Muscle layer of duodenum (tissue), 2 donors: ENCODE measurements at regions not wholly inside any gene's neighbourhood (a gene's known extent, or its start where the extent isn't known, plus 50 kb on each side); places are given as distances from the start of the nearest gene placed in this dataset.
"Not testable (repeated sequence)": the region's sequence is repeated elsewhere in the genome, so short reads cannot be mapped to it uniquely, and the experiment has no call there.

Source experiments
- H3K27ac ChIP-seq: one replicate; pipeline ENCODE4 v1.7.0; 2013; ENCODE audit warnings: mild to moderate bottlenecking, low read length
- H3K27me3 ChIP-seq: one replicate; pipeline ENCODE4 v1.7.0; 2013; ENCODE audit warnings: low read depth, mild to moderate bottlenecking, control low read depth, low read length
- H3K36me3 ChIP-seq, 2 donors: one replicate each; pipeline ENCODE4 v1.7.0; 2013; ENCODE audit warnings: low read length in 2 of 2, control low read depth in 1 of 2, mild to moderate bottlenecking in 1 of 2; ENCODE audit not compliant: insufficient read depth in 2 of 2, control insufficient read depth in 1 of 2
- H3K4me1 ChIP-seq, 2 donors: one replicate each; pipeline ENCODE4 v1.7.0; 2013; ENCODE audit warnings: low read length in 2 of 2, mild to moderate bottlenecking in 2 of 2, control low read depth in 1 of 2, moderate library complexity in 1 of 2; ENCODE audit not compliant: insufficient read depth in 2 of 2, control insufficient read depth in 1 of 2
- H3K4me3 ChIP-seq, 2 donors: one replicate each; pipeline ENCODE4 v1.7.0; 2013; ENCODE audit warnings: low read length in 2 of 2, low read depth in 1 of 2, mild to moderate bottlenecking in 1 of 2
- H3K9me3 ChIP-seq, 2 donors: one replicate each; pipeline ENCODE4 v1.7.0; 2013; ENCODE audit warnings: low read length in 2 of 2, control low read depth in 1 of 2, mild to moderate bottlenecking in 1 of 2; ENCODE audit not compliant: control insufficient read depth in 1 of 2
- donor health status: healthy.

DNA sequence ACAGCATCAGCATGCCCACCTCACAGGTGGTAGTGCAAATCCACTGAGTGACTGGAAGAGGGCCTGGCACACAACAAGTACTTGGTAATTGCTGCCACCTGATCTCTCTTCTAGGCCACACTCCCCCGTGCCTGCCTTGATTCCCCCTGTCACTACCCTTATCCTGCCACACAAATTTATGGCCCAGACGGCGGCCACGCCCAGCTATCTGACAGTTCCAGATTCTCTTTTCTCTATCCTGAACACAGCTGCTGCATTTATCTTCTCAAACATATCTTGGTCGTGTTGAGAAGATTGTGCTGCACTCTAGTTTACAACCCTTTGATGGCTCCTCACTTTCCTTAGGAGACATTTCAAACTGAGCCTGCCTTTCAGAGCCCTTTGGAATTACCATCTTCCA is 585.2 kb downstream of the NTRK3 start:
- H3K27me3 ChIP-seq, result no peaks in the 10 kb centered on the region
- no peaks in the 10 kb centered on the region for H3K36me3 ChIP-seq
- H3K27ac ChIP-seq, result no peak overlapping the region
- no peaks in the 10 kb centered on the region for H3K9me3 ChIP-seq
- no peak overlapping the region for H3K4me3 ChIP-seq
- H3K4me1 ChIP-seq, result no peaks in the 10 kb centered on the region

DNA sequence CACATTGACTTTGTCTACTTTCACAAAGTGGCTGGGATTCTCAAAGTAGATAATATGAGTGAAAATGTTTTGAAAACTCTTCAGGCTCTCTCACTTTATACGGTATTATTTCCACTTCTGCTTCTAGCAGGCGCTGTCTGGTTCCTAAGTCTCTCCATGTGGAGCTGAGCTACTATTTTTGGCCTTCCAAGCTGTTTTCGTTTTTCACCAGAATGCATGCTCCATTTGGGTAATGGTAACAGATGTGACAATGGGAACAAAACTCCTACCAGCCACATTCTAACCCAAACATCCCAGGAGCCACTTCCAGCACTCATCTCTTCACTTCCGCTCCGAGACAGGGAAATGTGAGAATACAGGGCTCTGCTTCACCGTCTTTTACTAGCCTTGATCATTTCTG is 586.7 kb downstream of the NTRK3 start:
- Histone ChIP-seq H3K27ac (no peak overlapping the region), H3K27me3 (no peaks in the 10 kb centered on the region), H3K9me3 (no peaks in the 10 kb centered on the region), H3K36me3 (no peaks in the 10 kb centered on the region), H3K4me3 (no peak overlapping the region), H3K4me1 (no peaks in the 10 kb centered on the region)

DNA sequence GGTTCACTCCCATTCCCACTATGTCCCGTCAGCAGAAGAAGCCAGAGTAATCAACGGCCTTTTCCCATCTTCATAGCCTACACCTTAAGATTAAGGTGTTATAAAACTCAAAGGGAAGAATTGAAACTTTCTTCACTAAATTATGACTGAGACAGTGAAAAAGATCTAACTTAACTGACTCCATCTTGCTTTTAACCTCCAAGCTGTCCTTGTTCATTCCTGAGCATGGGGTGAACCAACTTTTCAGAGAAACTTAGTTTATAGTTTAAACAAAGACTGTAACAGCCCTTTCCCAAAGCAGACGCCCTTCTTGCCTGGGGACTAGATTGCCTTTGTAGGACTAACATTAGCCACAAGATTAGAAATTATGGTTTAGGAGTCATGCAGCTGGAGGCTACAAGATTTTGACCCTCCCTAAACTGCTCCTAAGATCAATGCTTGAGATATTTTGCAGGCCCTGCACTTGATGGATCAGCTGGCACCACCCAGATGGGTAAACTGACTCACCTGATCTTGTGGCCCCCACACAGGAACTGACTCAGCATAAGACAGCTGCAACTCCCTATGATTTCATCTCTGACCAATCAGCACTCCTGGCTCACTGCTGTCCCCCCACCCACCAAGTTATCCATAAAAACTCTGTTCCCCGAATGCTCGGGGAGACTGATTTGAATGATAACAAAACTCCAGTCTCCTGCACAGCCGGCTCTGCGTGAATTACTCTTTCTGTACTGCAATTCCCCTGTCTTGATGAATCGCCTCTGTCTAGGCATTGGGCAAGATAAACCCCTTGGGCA is 587.6 kb downstream of the NTRK3 start:
- not testable (repeated sequence) for H3K36me3 ChIP-seq, H3K4me3 ChIP-seq, H3K4me1 ChIP-seq, H3K9me3 ChIP-seq, H3K27ac ChIP-seq, H3K27me3 ChIP-seq

GRCh38 chr15:87667643-87668042 is 588.9 kb downstream of the NTRK3 start:
- Histone ChIP-seq H3K9me3 (no peaks in the 10 kb centered on the region), H3K27ac (no peak overlapping the region), H3K36me3 (no peaks in the 10 kb centered on the region), H3K27me3 (no peaks in the 10 kb centered on the region), H3K4me1 (no peaks in the 10 kb centered on the region), H3K4me3 (no peak overlapping the region)

DNA sequence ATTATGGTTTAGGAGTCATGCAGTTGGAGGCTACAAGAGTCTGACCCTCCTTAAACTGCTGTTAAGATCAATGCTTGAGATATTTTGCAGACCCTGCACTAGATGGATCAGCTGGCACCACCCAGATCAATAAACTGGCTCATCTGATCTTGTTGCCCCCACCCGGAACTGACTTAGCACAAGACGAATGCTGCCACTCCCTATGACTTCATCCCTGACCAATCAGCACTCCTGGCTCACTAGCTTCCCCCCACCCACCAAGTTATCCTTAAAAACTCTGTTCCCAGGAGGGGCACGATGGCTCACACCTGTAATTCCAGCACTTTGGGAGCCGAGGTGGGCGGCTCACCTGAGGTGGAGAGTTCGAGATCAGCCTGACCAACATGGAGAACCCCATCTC is 594.0 kb downstream of the NTRK3 start:
- Histone ChIP-seq H3K4me1 (no peaks in the 10 kb centered on the region), H3K27ac (no peak overlapping the region), H3K27me3 (no peaks in the 10 kb centered on the region), H3K9me3 (no peaks in the 10 kb centered on the region), H3K36me3 (no peaks in the 10 kb centered on the region), H3K4me3 (no peak overlapping the region)

- Histone ChIP-seq H3K9me3 (no peaks in the 10 kb centered on the region), H3K4me1 (no peaks in the 10 kb centered on the region), H3K27me3 (no peaks in the 10 kb centered on the region), H3K27ac (no peak overlapping the region), H3K4me3 (no peak overlapping the region), H3K36me3 (no peaks in the 10 kb centered on the region)
Measured at GRCh38 chr15:87661454-87662355, 594.8 kb downstream of the NTRK3 start.

DNA sequence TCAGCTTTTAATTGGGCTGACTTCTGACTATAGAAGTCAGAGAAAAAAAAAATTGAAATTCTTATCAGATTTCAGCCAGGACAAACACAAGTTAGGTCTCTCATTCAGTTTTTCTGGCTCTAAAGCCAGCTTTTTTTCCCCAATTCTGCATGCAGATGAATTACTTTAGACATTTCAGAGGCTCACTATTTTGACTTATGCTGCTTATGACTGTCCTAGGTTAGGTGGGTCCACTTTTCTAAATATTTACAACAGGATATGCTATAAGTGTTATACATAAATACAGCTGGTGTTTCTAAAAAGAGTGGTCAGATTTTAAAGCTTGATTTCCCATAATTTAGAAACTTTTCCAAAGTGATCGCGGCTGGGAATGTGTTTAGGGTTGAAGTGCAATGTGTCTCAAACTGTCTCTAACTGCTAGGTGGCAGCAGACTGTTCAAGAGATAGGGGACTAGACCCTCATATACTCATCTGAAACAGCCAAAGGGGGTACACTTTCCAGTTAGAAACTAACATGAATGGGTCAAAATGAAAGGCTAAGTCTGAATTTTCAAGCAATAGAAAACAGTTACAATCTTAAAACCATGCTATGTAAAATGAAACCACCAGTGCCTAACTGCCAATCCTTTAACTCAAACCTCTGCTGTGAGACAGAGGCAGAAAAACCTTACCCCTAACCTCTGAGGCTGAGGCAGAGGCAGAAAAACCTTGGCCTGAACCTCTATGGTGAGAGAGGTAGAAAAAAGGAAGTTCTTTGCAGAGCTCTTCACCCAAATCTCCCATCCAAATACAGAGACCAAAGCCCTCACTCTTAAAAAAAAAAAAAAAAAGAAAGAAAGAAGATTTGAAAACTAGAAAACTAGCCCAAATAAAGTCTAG is 596.0 kb downstream of the NTRK3 start:
- Histone ChIP-seq H3K9me3 (no peaks in the 10 kb centered on the region), H3K36me3 (no peaks in the 10 kb centered on the region), H3K27ac (no peak overlapping the region), H3K27me3 (no peaks in the 10 kb centered on the region), H3K4me3 (no peak overlapping the region), H3K4me1 (no peaks in the 10 kb centered on the region)

DNA sequence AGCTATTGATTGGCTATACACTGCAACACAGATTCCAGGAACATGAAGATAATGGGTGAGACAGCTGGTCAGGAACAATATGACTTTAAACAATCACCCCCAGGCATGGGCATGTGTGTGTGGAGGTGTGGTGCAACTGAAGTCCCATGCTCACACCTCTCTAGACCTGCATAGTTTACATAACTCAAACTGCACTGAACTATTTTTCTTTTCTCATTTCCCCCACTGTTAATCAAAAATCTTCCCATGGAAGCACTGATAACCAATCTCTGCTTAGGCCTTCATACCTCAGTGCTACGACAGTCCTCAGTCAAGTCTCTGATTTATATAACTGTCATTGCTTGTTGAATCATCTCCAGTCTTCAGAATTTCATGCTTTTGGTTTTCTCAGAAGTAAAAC is 600.2 kb downstream of the NTRK3 start:
- H3K9me3 ChIP-seq, result no peaks in the 10 kb centered on the region
- H3K4me3 ChIP-seq, result no peak overlapping the region
- H3K27me3 ChIP-seq, result no peaks in the 10 kb centered on the region
- no peaks in the 10 kb centered on the region for H3K4me1 ChIP-seq
- H3K27ac ChIP-seq, result no peak overlapping the region
- H3K36me3 ChIP-seq, result no peaks in the 10 kb centered on the region

DNA sequence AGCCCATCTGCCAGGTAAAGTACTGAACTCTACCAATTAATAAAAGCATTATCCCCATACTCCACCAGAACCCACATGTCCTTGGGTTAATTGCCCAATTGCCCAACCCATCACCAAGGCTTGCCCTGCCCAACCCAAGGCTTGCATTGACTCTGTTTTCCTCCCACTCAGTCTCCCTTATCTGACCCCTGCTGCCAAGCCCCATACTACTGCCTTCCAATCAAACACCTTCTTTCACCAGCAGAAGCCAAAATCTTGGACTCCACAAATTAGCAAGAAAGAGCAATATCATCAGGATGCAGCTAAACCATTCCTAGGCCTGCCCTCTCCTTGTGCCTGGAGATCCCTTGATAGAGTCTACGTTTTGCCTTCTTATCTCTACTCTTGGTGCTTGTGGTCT is 602.9 kb downstream of the NTRK3 start:
- no peaks in the 10 kb centered on the region for H3K4me1 ChIP-seq
- no peak overlapping the region for H3K27ac ChIP-seq
- no peaks in the 10 kb centered on the region for H3K9me3 ChIP-seq
- H3K36me3 ChIP-seq, result no peaks in the 10 kb centered on the region
- H3K4me3 ChIP-seq, result no peak overlapping the region
- H3K27me3 ChIP-seq, result no peaks in the 10 kb centered on the region

GRCh38 chr15:87649175-87649574 is 607.4 kb downstream of the NTRK3 start:
- H3K9me3 ChIP-seq, result no peaks in the 10 kb centered on the region
- no peaks in the 10 kb centered on the region for H3K36me3 ChIP-seq
- H3K4me3 ChIP-seq, result no peak overlapping the region
- H3K4me1 ChIP-seq, result no peaks in the 10 kb centered on the region
- no peak overlapping the region for H3K27ac ChIP-seq
- no peaks in the 10 kb centered on the region for H3K27me3 ChIP-seq

DNA sequence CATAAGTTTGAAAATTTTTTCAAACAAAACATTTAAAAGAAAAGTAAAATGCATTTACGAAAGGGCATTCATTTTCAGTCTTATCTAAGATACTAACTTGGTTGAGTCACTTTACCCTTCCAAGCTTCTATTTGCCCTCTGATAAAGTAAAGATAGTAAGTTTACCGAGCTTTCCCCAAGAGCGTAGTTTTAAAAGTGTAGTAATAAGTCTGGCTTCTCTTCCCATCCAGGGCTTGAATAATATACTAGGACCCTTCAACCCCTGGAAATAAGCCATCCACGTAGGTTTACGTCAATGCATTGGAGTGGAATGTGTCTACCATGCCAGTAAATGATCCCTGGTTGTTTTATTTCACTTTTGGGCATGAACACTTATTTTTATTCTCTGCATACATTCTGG is 608.3 kb downstream of the NTRK3 start:
- H3K4me1 ChIP-seq, result no peaks in the 10 kb centered on the region
- no peak overlapping the region for H3K4me3 ChIP-seq
- no peaks in the 10 kb centered on the region for H3K27me3 ChIP-seq
- H3K36me3 ChIP-seq, result no peaks in the 10 kb centered on the region
- no peak overlapping the region for H3K27ac ChIP-seq
- no peaks in the 10 kb centered on the region for H3K9me3 ChIP-seq
